HepG2 (cell line): ENCODE measurements at regions not wholly inside any gene's neighbourhood (a gene's known extent, or its start where the extent isn't known, plus 50 kb on each side); places are given as distances from the start of the nearest gene placed in this dataset.
"Not testable (repeated sequence)": the region's sequence is repeated elsewhere in the genome, so short reads cannot be mapped to it uniquely, and the experiment has no call there.

Source experiments
- ATAC-seq: fragments of 200-7000 bp; cut with Tn5 transposase; 3 replicates; pipeline ENCODE4 v1.9.1; 2020; ENCODE audit warnings: mild to moderate bottlenecking, moderate library complexity
- BruUV-seq: library from RNA; stranded (reverse); fragments of 400-500 nt; replicated peaks from 2 replicates; lab custom pipeline; 2021; lab: Mats Ljungman, UMichigan
- CTCF ChIA-PET: fragments of 300-600 bp; formaldehyde crosslinking; extraction: SDS; loops from one replicate; lab custom pipeline; 2021; ENCODE audit warnings: low total read pairs, inconsistent platforms, low intra/inter-chr PET ratio; lab: Yijun Ruan, JAX
- POLR2A ChIA-PET: fragments of 350-600 bp; sonication (Branson Sonifier 250); formaldehyde crosslinking; loops from one replicate; lab custom pipeline; 2020; ENCODE audit warnings: antibody characterized with exemption, inconsistent platforms; lab: Yijun Ruan, JAX
- DNase-seq: peaks from one replicate; pipeline ENCODE4 v3.0.0-alpha.2; 2015; ENCODE audit warnings: low spot score
- FAIRE-seq: peaks from 3 replicates; lab custom pipeline; 2011; peaks lifted over from hg19 to GRCh38; lab: Jason Lieb, UNC
- H2AFZ ChIP-seq: one replicate; pipeline ENCODE4 v1.6.1; 2011; ENCODE audit warnings: low read length, inconsistent platforms
- H3K27ac ChIP-seq: fragments of 300-600 bp; 3 replicates; pipeline ENCODE4 v1.8.0; 2011; ENCODE audit warnings: mixed run types, mild to moderate bottlenecking, mixed read lengths, low read length, inconsistent platforms; ENCODE audit not compliant: insufficient read depth; ENCODE audit errors: extremely low read length
- H3K27me3 ChIP-seq, 2 experiments: fragments of 200-600 bp in 1 of 2; 2 replicates in 1 of 2; 3 replicates in 1 of 2; pipeline versions ENCODE4 v1.6.0 to v1.8.0; 2011; ENCODE audit warnings: low read length in 2 of 2, mild to moderate bottlenecking in 2 of 2, moderate library complexity in 2 of 2, inconsistent platforms in 1 of 2; ENCODE audit not compliant: insufficient read depth in 2 of 2, control insufficient read depth in 1 of 2
- H3K36me3 ChIP-seq, 2 experiments: fragments of 200-600 bp in 1 of 2; replicated peaks in 1 of 2; 2 replicates in 1 of 2; 3 replicates in 1 of 2; pipeline versions ENCODE4 v1.5.1 to v1.8.0; 2011; ENCODE audit warnings: low read length in 2 of 2, inconsistent platforms in 1 of 2; ENCODE audit not compliant: insufficient read depth in 2 of 2, control insufficient read depth in 1 of 2
- H3K4me1 ChIP-seq: 2 replicates; pipeline ENCODE4 v1.5.1; 2012; ENCODE audit warnings: low read length, inconsistent platforms; ENCODE audit not compliant: insufficient read depth
- H3K4me2 ChIP-seq: 2 replicates; pipeline ENCODE4 v1.6.0; 2011; ENCODE audit warnings: low read depth, low read length, inconsistent platforms
- H3K4me3 ChIP-seq, 3 experiments: fragments of 200-600 bp in 1 of 3; sonication (generic), shearing (Covaris generic) in 1 of 3; replicated peaks in 1 of 3; 2 replicates each; pipeline ENCODE4 v1.5.1; 2011 to 2016; ENCODE audit warnings: low read length in 3 of 3, inconsistent platforms in 2 of 3, low read depth in 2 of 3, mild to moderate bottlenecking in 2 of 3, control low read depth in 1 of 3, mixed read lengths in 1 of 3; ENCODE audit not compliant: insufficient read depth in 1 of 3
- H3K79me2 ChIP-seq: one replicate; pipeline ENCODE4 v1.6.1; 2011; ENCODE audit warnings: low read length, inconsistent platforms; ENCODE audit not compliant: insufficient read depth
- H3K9ac ChIP-seq: 2 replicates; pipeline ENCODE4 v1.6.0; 2011; ENCODE audit warnings: mild to moderate bottlenecking, low read depth, low read length, inconsistent platforms; ENCODE audit not compliant: insufficient read depth
- H3K9me3 ChIP-seq: 2 replicates; pipeline ENCODE4 v1.5.1; 2012; ENCODE audit warnings: mild to moderate bottlenecking, low read length
- H4K20me1 ChIP-seq: 2 replicates; pipeline ENCODE4 v1.6.0; 2011; ENCODE audit warnings: inconsistent platforms, mild to moderate bottlenecking, low read length, moderate library complexity; ENCODE audit not compliant: insufficient read depth
- ATF7 ChIP-seq, 2 experiments: fragments of 450-650 bp in 1 of 2; sonication (generic) in 1 of 2; formaldehyde crosslinking in 1 of 2; IDR thresholded peaks; 2 replicates each; pipeline versions ENCODE4 v1.4.0 to v1.6.1; 2016 to 2020; ENCODE audit warnings: antibody characterized with exemption in 1 of 2, mild to moderate bottlenecking in 1 of 2, missing genetic modification reagents in 1 of 2
- ZNF121 ChIP-seq: sonication (generic); formaldehyde crosslinking; IDR thresholded peaks from 2 replicates; pipeline ENCODE4 v1.5.0; 2020; ENCODE audit warnings: mild to moderate bottlenecking, missing genetic modification reagents
- whole genome bisulfite sequencing: methylation state at CpG from one replicate; pipeline ENCODE4 v1.1.6; 2017; ENCODE audit warnings: low lambda C conversion rate; 5-methylcytosine and 5-hydroxymethylcytosine counted together
- in situ Hi-C: cut with HindIII; loops from 2 replicates; pipeline ENCODE4 v1.10.0; 2017; ENCODE audit warnings: low pct_unique_long_range_greater_than_20kb; ENCODE audit not compliant: extremely low pct_ligation_motif_present
- intact Hi-C: fragments of 100-400 bp; cut with micrococcal nuclease; formaldehyde crosslinking; loops from one replicate; pipeline ENCODE4 v1.10.0; 2022; ENCODE audit not compliant: unreplicated experiment

DNA sequence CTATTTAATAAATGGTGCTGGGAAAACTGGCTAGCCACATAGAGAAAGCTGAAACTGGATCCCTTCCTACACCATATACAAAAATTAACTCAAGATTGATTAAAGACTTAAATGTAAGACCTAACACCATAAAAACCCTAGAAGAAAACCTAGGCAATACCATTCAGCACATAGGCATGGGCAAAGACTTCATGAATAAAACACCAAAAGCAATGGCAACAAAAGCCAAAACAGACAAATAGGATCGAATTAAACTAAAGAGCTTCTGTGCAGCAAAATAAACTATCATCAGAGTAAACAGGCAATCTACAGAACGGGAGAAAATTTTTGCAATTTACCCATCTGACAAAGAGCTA is 267.9 kb downstream of the HINT1 start:
- FAIRE-seq, H3K27me3 ChIP-seq, CTCF ChIA-PET, POLR2A ChIA-PET, intact Hi-C loops, BruUV-seq, H2AFZ ChIP-seq, DNase-seq, H3K27ac ChIP-seq, H3K9me3 ChIP-seq, H3K36me3 ChIP-seq, H3K4me1 ChIP-seq, H3K79me2 ChIP-seq, ATAC-seq, H4K20me1 ChIP-seq, H3K9ac ChIP-seq: not testable (repeated sequence)
- peak overlapping the region in 2 of 3 experiments; percentile 50 to 51; a peak in 3 of 6 replicates for H3K4me3 ChIP-seq
- in situ Hi-C loops = loop anchor here (25.0 kb wide), 1 partner anchor 490 kb away; no protein-coding TSS in a partner anchor
- peak overlapping the region; percentile 61 for H3K4me2 ChIP-seq
- WGBS = 20% methylated on average over 2 of the region's 2 CpGs

DNA sequence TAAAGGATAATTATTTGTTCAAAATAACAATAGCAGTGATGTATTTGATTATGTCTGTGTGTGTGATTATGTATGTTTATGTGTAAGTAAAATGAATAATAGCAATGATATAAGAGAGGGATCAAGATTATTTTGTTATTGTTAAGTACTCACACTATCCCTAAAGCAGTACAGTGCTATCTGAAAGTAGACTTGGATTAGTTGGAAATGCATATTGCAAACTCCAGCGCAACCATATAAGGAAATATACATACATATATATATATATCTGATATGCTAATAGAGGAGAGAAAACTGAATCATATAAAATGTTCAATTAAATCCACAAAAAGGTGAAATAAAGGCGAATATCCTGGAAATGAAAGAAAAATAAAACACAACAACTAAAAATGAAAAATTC is 268.4 kb downstream of the HINT1 start:
- ChIA-PET CTCF (no interaction called here), POLR2A (no interaction called here)
- no peak overlapping the region for H2AFZ ChIP-seq
- in situ Hi-C loops = loop anchor here (25.0 kb wide), 1 partner anchor 491 kb away; no protein-coding TSS in a partner anchor
- TF ChIP-seq ATF7 (IDR thresholded peaks at IDR 0.05) (no peak), ATF7 (CRISPR knock-in tag; IDR thresholded peaks at IDR 0.05) (no peak), ZNF121 (CRISPR knock-in tag) (no peak)
- no peaks in the 10 kb centered on the region for H3K79me2 ChIP-seq
- H3K9me3 ChIP-seq = no peaks in the 10 kb centered on the region
- H3K27me3 ChIP-seq = no peaks in the 10 kb centered on the region
- FAIRE-seq (no peak), ATAC-seq (no peak), DNase-seq (no peak)
- H3K36me3 ChIP-seq = no peaks in the 10 kb centered on the region
- 52% methylated on average over 2 of the region's 2 CpGs for WGBS
- BruUV-seq = no TSS peak
- 0 out of 2 replicates have a peak overlapping the region, but pooled peaks have one; percentile 61 for H3K4me2 ChIP-seq
- intact Hi-C loops = no loop called here
- no peak overlapping the region for H3K9ac ChIP-seq
- no peaks in the 10 kb centered on the region for H4K20me1 ChIP-seq
- no peak overlapping the region for H3K27ac ChIP-seq
- no peaks in the 10 kb centered on the region for H3K4me1 ChIP-seq
- no peak overlapping the region for H3K4me3 ChIP-seq
